Gastroesophageal sphincter (tissue), 3 donors: ENCODE measurements at regions not wholly inside any gene's neighbourhood (a gene's known extent, or its start where the extent isn't known, plus 50 kb on each side); places are given as distances from the start of the nearest gene placed in this dataset.

Experiments
- CTCF ChIP-seq, 4 experiments: fragments of 200-600 bp in 2 of 4; fragments of 450-650 bp in 2 of 4; sonication (generic) in 1 of 4; IDR thresholded peaks; one replicate each; pipeline ENCODE4 v1.5.1; 2017 to 2019; ENCODE audit warnings: antibody characterized with exemption in 4 of 4, mild to moderate bottlenecking in 2 of 4, moderate library complexity in 2 of 4
- POLR2A ChIP-seq, 2 donors: fragments of 450-650 bp; IDR thresholded peaks; one replicate each; pipeline ENCODE4 v1.6.1; 2017; ENCODE audit warnings: antibody characterized with exemption in 2 of 2, mild to moderate bottlenecking in 2 of 2, moderate library complexity in 1 of 2
- POLR2AphosphoS5 ChIP-seq: sonication (generic); formaldehyde crosslinking; IDR thresholded peaks from one replicate; pipeline ENCODE4 v1.6.1; 2017; ENCODE audit warnings: antibody characterized with exemption

DNA sequence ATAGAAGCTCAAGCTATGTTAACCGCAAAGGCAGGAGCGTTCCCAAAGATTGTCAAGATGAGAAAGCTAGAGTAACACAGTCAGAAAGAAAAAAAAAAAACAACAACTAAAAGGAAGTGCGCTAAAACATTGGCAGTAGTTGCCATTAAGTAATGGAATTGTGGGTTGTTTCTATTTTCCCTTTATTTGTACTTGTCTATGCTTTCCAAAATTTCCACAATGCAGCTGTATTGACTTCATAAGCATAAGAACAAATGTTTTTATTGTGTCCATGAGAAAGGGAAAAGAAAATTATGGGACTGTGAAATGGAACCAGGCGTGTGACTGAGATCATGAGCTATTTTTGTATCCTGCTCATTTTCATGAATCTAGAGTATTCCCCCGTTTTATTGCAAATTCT, 153.4 kb downstream of the TMEM114 start:
- no peak for TF ChIP-seq POLR2AphosphoS5
- TF ChIP-seq CTCF (IDR thresholded peaks at IDR 0.05), result no peak
- no peak for TF ChIP-seq POLR2A (IDR thresholded peaks at IDR 0.05)
